MM.1S (cell line): ENCODE measurements at regions not wholly inside any gene's neighbourhood (a gene's known extent, or its start where the extent isn't known, plus 50 kb on each side); places are given as distances from the start of the nearest gene placed in this dataset.

Source experiments
- DNase-seq: peaks from one replicate; pipeline ENCODE4 v3.0.0-alpha.2; 2015
- H2AFZ ChIP-seq: fragments of 300-600 bp; sonication (generic); 2 replicates; pipeline ENCODE4 v1.6.0; 2016; ENCODE audit warnings: antibody characterized with exemption, low read length
- H3F3A ChIP-seq: fragments of 300-600 bp; sonication (generic); 2 replicates; pipeline ENCODE4 v1.6.1; 2016; ENCODE audit warnings: mild to moderate bottlenecking, antibody characterized with exemption, low read length, moderate library complexity, mixed read lengths; ENCODE audit not compliant: insufficient read depth
- H3K27ac ChIP-seq: fragments of 300-600 bp; sonication (generic); 2 replicates; pipeline ENCODE4 v1.5.1; 2016; ENCODE audit warnings: mild to moderate bottlenecking, low read length
- H3K27me3 ChIP-seq: fragments of 300-600 bp; sonication (generic); replicated peaks from 2 replicates; pipeline ENCODE4 v1.6.0; 2016; ENCODE audit warnings: low read length; ENCODE audit not compliant: insufficient read depth
- H3K36me3 ChIP-seq: fragments of 300-600 bp; sonication (generic); replicated peaks from 2 replicates; pipeline ENCODE4 v1.6.1; 2016; ENCODE audit warnings: mild to moderate bottlenecking, low read length, mixed read lengths; ENCODE audit not compliant: insufficient read depth
- H3K4me1 ChIP-seq: fragments of 300-600 bp; sonication (generic); 2 replicates; pipeline ENCODE4 v1.6.1; 2016; ENCODE audit warnings: low read length, mixed read lengths
- H3K4me2 ChIP-seq: fragments of 300-600 bp; sonication (generic); 2 replicates; pipeline ENCODE4 v1.6.0; 2016; ENCODE audit warnings: low read depth, low read length
- H3K4me3 ChIP-seq: fragments of 300-600 bp; sonication (generic); 2 replicates; pipeline ENCODE4 v1.5.1; 2016; ENCODE audit warnings: low read length, mixed read lengths
- H3K79me2 ChIP-seq: fragments of 300-600 bp; sonication (generic); 2 replicates; pipeline ENCODE4 v1.6.1; 2016; ENCODE audit warnings: mixed run types, low read length, mixed read lengths
- H3K9ac ChIP-seq: fragments of 300-600 bp; sonication (generic); 2 replicates; pipeline ENCODE4 v1.6.1; 2016; ENCODE audit warnings: low read length, mixed read lengths
- H3K9me2 ChIP-seq: fragments of 300-600 bp; sonication (generic); replicated peaks from 2 replicates; pipeline ENCODE4 v1.6.1; 2016; ENCODE audit warnings: mild to moderate bottlenecking, low read length, mixed read lengths; ENCODE audit not compliant: insufficient read depth
- H3K9me3 ChIP-seq: fragments of 300-600 bp; sonication (generic); replicated peaks from 2 replicates; pipeline ENCODE4 v1.6.1; 2016; ENCODE audit warnings: mild to moderate bottlenecking, low read length, mixed read lengths; ENCODE audit not compliant: insufficient read depth
- H4K20me1 ChIP-seq: fragments of 300-600 bp; sonication (generic); 2 replicates; pipeline ENCODE4 v1.6.1; 2016; ENCODE audit warnings: mild to moderate bottlenecking, low read length, moderate library complexity, mixed read lengths; ENCODE audit not compliant: insufficient read depth
- CTCF ChIP-seq: fragments of 300-600 bp; sonication (generic); IDR thresholded peaks from 2 replicates; pipeline ENCODE4 v1.5.1; 2016; ENCODE audit warnings: antibody characterized with exemption, low read length, mixed read lengths
- EZH2 ChIP-seq: fragments of 300-600 bp; sonication (generic); optimal IDR thresholded peaks from 2 replicates; pipeline ENCODE3; 2017; ENCODE audit warnings: low read depth, mild to moderate bottlenecking, antibody characterized with exemption, low read length, mixed read lengths
- EZH2phosphoT487 ChIP-seq: fragments of 300-600 bp; sonication (generic); IDR thresholded peaks from 2 replicates; pipeline ENCODE4 v1.6.1; 2018; ENCODE audit warnings: antibody characterized with exemption, low read length

GRCh38 chr13:61316647-61317046 lies 99.0 kb downstream of the PCDH20 start:
- no peak overlapping the region for H3K27ac ChIP-seq
- no peak for DNase-seq
- no peak overlapping the region for H3K4me3 ChIP-seq
- no peak overlapping the region for H3K9ac ChIP-seq
- H3K9me3 ChIP-seq, result no peaks in the 10 kb centered on the region
- H2AFZ ChIP-seq, result no peak overlapping the region
- no peaks in the 10 kb centered on the region for H3K79me2 ChIP-seq
- no peaks in the 10 kb centered on the region for H3K36me3 ChIP-seq
- no peaks in the 10 kb centered on the region for H3F3A ChIP-seq
- TF ChIP-seq EZH2, result no peak
- no peaks in the 10 kb centered on the region for H3K9me2 ChIP-seq
- H4K20me1 ChIP-seq, result no peaks in the 10 kb centered on the region
- no peaks in the 10 kb centered on the region for H3K27me3 ChIP-seq
- no peaks in the 10 kb centered on the region for H3K4me1 ChIP-seq
- no peak overlapping the region for H3K4me2 ChIP-seq

GRCh38 chr13:61294467-61295191 lies 121.0 kb downstream of the PCDH20 start:
- no peaks in the 10 kb centered on the region for H4K20me1 ChIP-seq
- H3K36me3 ChIP-seq, result no peaks in the 10 kb centered on the region
- no peaks in the 10 kb centered on the region for H3K9me2 ChIP-seq
- no peaks in the 10 kb centered on the region for H3K4me1 ChIP-seq
- H3K9me3 ChIP-seq, result no peaks in the 10 kb centered on the region
- H3F3A ChIP-seq, result no peaks in the 10 kb centered on the region
- H3K4me3 ChIP-seq, result no peak overlapping the region
- H3K79me2 ChIP-seq, result no peaks in the 10 kb centered on the region
- H3K27me3 ChIP-seq, result no peaks in the 10 kb centered on the region
- TF ChIP-seq EZH2phosphoT487, result no peak
- TF ChIP-seq CTCF, result no peak
- TF ChIP-seq EZH2, result no peak
- H3K9ac ChIP-seq, result no peak overlapping the region
- no peak overlapping the region for H3K4me2 ChIP-seq
- DNase-seq, result no peak
- no peak overlapping the region for H2AFZ ChIP-seq
- H3K27ac ChIP-seq, result no peak overlapping the region

GRCh38 chr13:61286148-61286745 lies 129.4 kb downstream of the PCDH20 start:
- no peaks in the 10 kb centered on the region for H3K36me3 ChIP-seq
- H4K20me1 ChIP-seq, result no peaks in the 10 kb centered on the region
- no peaks in the 10 kb centered on the region for H3K9me3 ChIP-seq
- DNase-seq, result peak; percentile 20
- no peak overlapping the region for H3K4me3 ChIP-seq
- no peak overlapping the region for H3K4me2 ChIP-seq
- no peaks in the 10 kb centered on the region for H3K79me2 ChIP-seq
- no peak overlapping the region for H2AFZ ChIP-seq
- TF ChIP-seq EZH2 (no peak), EZH2phosphoT487 (no peak), CTCF (peak; percentile 50)
- no peaks in the 10 kb centered on the region for H3K9me2 ChIP-seq
- H3K4me1 ChIP-seq, result no peaks in the 10 kb centered on the region
- H3K9ac ChIP-seq, result no peak overlapping the region
- H3K27me3 ChIP-seq, result no peaks in the 10 kb centered on the region
- no peak overlapping the region for H3K27ac ChIP-seq
- H3F3A ChIP-seq, result no peaks in the 10 kb centered on the region
